Activated CD4-positive, alpha-beta T cell treated with anti-CD3 and anti-CD28 coated beads, Interleukin-2, Interleukin-4, amounts not matched to agents 100 ng/mL and 50 ng/mL, durations not matched to agents 16 hours and 8 hours (primary cell): ENCODE measurements at regions not wholly inside any gene's neighbourhood (a gene's known extent, or its start where the extent isn't known, plus 50 kb on each side); places are given as distances from the start of the nearest gene placed in this dataset.
A peak's percentile ranks its signal among the peaks of the same experiment; 100 is the strongest.
"Not testable (repeated sequence)": the region's sequence is repeated elsewhere in the genome, so short reads cannot be mapped to it uniquely, and the experiment has no call there.

Source experiments
- DNase-seq: peaks from one replicate; pipeline ENCODE4 v3.0.0-alpha.2; 2020; ENCODE audit warnings: low spot score

DNA sequence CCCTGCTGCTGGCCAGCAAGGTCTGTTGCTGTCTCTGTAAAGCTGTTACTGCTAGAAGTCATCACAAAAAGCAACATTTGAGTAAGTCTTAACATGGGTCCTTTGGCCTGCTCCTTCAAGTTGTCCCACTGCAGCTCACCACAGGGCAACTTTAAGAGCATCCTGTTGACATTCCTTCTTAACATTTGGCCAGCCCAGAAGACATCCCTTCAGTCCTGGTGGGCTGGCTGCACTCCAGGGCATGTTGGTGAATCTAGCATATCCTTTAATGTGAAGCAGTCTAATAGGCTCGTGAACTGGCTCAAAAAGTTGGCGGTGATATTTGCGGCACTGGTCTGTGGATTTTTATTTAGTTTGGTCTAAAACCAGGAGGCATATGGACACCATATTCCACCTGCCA is 92.2 kb upstream of the MAML3 start:
- DNase-seq, result no peak

DNA sequence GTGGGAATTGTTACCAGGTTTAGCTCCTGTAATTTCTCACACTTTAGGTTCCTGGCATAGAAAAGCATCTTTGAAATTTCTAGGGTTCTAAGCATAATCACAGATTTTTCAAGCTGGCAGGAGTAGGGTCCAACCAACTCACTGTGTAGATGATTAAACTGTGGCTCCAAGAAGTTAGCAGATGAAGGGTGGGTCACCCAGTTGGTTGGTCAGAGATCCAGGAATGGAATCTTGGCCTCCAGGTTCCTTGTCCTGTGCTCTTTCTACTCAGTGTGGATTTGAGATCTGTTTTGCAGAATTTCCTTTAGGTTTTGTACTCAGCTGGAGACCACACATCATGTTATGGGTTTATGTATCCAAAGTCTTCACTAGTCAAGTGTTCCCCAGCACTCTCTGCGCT is 90.3 kb upstream of the MAML3 start:
- DNase-seq, result no peak

DNA sequence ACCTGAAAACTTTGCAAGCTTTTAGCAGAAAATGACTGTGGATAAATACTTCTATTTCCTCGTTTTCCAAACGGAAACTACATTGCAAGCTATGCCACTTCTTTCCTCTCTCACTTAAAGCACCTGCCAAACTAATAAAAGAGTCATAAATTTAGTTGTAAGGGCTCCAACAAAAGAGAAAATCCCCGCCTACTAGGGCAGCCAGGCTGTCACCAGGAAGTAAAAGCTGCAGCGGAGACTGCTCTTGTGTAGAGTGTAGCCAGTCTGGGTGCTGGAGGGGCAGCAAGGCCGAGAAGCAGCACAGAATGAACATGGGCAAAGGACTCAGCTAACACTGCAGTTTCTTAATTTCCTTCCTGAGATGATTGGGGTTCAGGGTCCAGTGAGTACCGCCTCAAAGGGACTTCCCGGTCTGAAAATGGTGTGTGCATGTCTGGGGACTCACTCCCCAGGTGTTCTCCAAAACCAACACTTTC is 89.3 kb upstream of the MAML3 start:
- no peak for DNase-seq

DNA sequence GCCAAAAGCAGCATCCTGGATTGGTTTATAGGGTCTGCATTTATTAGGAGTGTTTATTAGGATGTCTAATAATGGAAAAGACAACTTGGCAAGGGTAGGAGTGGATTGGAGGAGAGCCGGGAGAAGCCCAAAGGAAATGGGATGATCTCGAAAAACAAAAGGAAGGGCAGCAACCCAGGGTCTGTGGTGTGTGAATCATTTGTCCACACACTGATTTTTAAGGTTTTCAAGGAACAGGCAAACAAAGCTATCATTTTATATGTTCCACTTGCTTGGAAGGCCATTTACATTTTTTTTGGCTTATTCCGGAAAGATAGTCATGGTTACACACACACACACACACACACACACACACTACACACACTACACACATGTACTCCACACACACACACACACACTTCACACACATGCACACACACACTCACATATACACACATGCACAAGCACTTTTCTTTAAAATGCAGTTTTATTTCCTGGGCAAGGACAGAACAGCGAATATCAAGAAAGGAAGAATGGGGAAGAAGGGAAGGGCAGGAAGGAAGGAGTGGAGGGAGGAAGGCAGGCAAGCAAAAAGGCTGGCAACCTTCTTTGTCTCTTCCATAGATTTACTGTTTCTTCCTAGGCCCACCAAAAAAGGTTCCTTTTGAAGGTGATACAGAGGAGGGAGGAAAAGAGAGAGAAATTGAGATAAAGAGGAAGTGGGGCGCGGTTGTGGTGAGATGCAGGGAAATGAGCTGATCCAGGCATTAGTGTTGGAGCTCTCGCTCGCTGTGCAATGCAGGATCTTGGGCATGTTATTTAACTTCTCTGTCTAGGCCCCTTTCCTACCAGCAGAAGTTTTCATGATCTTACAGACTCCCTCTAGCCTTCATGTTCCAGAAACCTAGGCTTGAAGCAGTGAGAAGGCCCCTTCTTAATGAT is 88.6 kb upstream of the MAML3 start:
- DNase-seq, result no peak

DNA sequence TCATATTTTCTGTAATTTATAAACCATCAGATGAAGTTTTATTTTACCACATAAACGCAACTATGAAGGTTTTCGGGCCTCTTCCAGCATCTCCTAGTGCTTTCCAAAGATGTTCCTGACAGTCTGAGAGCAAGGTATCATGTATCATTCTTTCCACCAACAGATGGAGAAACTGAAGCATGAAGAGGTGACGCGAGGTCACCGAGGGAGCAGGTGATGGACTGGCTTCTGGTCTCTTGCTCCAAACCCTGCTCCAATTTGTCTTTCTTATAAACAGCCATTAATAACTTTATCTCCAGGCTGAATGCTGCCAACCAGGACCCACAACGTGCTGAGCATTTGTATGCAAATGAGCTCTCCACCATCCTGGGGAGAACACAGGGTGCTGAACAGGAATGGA is 86.3 kb upstream of the MAML3 start:
- no peak for DNase-seq

DNA sequence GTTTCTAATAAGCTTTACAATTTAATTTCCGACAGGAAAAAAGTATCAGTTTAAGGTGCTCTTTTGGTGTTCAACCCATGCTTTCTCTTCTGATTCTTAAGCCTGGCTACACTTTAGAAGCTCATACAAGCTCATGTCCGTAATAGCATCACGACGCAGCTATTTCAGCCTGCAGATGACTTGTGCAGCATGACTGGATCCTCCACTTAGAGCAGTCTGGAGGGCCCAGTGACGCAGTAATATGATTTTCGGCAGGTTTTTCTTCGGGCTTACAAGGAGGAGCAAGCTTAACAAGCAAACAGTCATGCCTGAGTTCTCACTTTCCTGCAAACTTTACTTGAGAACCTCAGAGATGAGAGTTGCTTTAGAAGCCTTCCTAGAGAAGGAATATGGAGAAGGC is 85.3 kb upstream of the MAML3 start:
- no peak for DNase-seq

DNA sequence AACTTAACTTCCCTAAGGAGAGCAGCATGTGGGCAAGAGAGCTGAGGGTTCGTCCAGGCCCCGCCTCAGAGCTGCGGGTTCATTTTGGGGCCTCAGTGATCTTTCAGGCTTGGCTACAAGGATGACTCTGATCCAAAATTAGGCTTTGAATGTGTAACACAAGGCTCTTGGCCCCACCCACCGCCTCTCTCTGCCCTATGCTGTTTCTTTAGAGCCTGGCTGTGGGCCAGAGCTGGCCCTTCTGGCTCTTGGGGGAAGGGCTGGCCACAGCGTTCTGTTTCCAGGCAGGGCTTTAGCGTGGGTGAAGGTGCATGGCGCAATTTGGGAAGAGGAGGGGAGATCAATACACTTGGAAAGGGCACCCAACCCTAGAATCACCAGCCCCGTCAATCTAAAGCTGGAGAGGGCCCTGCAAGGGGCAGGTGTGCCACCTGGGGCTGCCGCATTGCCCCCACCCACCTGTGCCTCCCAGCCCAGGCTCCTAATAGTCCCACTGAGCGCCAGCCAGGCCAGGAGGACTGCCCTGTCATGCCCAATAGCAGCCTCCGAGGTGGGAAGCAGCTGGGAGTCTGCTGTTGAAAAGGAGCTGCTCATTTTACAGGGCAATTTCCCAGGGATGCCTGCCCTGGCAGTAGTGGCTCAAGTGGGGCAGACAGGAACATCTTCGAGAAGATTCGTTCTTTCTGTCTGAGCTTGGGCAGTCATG is 84.5 kb upstream of the MAML3 start:
- DNase-seq, result no peak

DNA sequence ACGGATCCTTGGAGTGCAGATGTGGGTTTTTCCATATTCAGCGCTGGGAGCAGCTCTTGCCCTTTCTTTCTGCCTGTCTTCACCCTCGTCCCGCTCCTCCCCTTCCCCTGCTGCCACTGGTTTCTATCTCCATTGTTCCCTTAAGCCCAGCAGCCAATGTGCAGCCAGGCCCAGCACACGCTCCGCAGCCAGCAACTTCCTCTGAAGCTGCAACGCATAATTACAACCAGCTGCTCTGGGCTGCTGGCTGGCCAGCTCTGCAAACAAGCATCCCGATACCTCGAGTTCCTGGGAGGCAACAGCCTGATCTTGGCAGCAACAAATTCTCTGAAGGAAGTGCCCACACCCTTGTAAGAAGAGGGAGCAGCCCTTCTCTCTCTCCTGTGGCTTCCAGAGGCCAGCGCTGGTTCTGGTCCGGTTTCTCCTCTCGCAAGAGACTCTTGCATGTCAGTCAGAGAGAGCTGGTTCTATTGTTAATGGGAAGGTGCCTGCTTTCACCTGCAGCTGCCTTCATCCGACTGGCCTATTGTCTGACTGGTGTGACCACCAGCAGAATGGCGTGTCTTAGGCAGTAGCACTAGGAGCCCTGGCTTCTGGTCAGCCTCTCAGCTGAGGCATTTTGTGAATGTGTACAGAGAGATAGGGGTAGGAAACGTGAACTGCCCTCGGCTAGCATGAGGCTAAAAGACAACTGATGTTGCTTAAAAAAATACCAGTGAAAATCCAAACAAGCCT is 83.8 kb upstream of the MAML3 start:
- DNase-seq, result no peak

DNA sequence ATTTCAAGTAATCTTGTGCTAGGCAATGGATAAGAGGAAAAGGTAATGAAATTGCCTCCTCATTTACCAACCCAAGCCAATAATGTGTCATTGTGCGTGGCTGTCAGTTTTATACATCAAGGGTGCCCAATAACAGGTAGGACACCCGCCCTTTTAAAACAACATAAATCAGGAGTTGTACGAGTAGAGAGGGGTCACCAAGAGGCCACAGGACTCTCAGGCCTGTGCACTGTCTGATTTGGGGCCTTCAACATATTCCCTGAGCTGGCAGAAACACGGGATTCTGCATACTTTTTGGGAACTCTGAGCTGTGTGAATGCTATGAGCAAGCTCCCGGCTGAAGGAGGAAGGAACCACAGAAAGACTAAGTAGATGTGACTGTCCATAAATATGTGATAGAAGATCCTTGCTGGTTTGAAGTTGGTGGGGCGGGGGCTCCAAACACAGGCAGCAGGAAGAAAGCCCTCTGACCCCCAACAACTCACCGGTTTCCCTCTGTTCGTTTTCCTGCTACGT is 82.7 kb upstream of the MAML3 start:
- DNase-seq, result no peak

DNA sequence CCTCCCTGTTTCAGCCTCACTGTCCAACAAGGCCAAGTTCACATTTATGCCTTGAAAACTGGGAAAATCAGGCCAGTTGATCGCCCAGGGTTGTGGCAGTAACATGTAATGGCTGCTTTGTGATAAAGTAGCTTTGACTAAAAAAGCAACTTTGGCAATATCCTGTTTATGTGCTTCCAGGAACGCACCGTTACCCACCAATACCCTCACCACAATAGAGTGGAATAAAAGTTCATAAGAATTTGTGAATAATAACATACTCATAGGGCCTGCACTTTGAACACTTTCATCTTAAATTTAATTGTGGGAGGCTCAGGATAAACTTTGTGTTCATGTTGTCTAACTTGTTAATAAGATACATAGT is 80.7 kb upstream of the MAML3 start:
- DNase-seq, result peak; percentile 48

DNA sequence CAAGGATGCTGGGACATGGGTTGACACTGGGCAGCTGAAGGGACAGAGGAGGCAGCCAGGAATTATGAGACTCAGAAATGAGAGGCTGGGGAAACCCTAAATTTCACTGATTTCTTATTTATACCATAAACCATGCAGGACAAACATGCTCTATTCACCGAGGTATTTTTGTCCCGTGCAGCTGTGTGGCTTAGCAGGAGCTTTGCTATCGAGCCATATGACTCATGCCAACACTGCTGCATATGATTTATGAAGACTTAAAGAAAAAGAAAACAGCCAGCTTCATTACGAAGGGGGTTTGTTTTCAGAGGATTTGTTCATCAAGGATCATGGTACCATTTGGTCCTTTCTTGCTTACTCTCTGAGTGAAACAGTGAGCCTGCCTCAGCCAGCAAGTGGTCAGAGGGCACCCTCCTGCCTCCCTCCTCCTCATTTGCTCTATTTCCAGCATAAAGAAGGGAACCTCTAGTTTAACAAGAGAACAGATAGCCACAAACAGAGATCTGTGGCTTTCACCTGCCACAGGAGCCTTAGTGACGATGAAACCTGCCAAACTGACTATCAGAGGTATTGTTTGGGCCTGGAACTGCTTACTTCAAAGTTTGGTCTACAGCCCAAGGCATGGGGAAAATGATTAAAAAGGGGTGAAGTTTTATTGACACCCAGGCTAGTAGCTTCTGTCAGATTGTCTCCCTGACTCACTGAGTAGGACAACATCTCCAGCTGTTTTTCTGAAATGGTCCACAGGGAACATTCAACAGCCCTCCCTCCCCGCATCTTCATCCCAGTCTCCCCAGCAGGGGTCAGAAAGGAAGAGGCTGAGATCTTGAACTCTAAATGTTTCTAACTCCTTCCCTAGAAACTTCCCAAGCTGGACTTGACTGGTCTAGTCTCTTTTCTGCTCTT is 80.1 kb upstream of the MAML3 start:
- DNase-seq, result peak; percentile 10

DNA sequence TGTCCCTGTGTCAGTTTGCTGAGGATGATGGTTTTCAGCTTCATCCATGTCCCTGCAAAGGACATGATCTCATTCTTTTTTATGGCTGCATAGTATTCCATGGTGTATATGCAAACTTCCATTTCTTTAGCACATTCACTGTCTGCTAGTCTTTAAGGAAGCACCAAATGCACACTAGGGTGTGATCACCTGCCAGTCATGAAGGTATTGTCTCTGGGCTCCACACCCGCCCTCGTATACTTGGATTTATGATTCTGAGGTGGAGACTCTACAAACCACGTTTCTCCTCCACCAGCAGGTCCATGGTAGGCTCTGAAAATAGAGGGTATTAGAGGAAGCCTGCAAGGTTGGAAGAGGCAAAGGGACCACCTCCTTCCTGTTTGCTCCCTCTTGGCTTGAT is 75.9 kb upstream of the MAML3 start:
- DNase-seq, result no peak

DNA sequence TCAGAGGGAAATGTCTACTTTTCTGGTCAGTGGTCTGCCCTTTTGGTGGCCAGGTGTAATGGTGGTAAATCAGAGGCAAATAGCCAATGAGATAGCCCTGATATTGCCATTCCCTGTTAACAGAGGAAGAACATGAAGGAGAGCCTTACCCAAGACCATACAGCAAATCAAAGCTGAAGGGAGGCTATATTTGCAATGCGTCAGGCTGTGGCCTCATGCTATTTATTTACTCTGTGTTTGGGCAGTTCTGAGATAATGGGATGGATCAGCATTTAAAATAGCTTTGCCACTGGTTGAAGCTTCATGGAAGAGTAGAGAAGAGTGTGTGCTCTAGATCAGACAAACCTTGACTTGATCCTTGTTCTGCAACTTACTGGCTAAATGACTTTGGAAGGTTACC is 73.3 kb upstream of the MAML3 start:
- no peak for DNase-seq

DNA sequence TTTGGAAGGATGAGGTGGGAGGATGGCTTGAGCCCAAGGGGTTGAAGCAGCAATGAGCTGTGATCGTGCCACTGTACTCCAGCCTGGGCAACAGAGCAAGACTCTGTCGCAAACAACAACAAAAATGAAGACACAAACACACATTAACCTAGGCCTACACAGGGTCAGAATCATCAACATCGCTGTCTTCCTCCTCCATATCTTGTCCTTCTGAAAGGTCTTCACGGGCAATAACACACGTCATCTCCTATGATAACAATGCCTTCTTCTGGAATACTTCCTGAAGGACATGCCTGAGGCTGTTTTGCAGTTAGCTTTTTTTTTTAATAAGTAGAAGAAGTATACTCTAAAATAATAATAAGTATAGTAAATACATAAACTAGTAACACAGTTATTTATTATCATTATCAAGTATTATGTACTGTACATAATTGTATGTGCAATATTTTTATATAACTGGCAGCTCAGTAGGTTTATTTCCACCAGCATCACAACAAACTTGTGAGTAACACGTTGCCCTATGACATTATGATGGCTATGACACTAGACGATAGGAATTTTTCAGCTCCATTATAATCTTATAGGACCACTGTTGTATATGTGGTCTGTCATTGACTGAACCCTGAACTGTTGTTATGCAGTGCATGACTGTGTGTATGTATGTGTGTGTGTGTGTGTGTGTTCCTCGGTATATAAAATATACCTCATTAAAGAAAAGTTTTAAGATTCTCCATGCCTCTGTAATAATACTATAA is 69.2 kb upstream of the MAML3 start:
- DNase-seq, result no peak

DNA sequence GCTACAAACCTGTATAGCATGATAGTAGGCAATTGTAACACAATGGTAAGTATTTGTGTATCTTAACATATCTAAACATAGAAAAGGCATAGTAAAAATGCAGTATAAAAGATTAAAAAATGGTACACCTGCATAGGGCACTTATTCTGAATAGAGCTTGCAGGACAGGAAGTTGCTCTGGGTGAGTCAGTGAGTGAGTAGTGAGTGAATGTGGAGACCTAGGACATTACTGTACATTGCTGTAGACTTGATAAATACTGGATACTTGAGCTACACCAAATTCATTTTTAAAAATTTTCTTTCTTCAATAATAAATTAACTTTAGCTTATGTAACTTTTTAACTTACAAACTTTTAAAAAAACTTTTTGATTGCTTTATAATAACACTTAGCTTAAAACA is 68.2 kb upstream of the MAML3 start:
- no peak for DNase-seq

DNA sequence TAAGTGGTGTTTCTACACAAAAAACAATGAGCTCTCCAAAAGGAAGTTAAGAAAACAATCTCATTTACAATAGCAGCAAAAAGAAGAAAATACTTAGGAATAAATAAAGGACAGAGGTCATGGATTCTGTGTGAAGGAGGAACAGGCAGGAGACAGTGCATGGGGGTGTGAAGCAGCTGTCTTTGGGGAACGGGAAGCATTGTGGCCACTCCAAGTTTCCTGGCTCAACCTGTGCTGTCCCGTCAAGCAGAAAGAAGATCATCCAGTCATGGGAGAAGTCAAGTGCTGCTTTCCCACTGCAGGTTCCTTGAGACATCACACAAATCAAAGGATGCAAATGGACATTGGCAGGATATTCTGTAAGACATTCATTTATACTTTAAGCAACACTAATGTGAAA is 66.1 kb upstream of the MAML3 start:
- no peak for DNase-seq

DNA sequence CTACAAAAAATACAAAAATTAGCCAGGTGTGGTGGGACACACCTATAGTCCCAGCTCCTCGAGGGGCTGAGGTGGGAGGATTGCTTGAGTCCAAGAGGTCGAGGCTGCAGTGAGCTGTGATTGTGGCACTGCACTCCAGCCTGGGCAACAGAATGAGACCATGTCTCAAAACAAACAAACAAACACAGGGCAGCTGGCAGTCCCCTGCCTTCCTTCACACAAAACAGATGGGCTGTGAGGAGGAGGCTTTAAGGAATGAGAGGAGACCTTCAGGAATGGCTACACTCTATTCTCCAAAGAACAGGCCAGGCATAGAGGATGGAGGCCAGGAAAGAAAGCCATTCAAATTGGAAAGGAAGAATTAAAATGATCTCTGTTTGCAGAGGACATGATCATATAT is 65.6 kb upstream of the MAML3 start:
- no peak for DNase-seq

DNA sequence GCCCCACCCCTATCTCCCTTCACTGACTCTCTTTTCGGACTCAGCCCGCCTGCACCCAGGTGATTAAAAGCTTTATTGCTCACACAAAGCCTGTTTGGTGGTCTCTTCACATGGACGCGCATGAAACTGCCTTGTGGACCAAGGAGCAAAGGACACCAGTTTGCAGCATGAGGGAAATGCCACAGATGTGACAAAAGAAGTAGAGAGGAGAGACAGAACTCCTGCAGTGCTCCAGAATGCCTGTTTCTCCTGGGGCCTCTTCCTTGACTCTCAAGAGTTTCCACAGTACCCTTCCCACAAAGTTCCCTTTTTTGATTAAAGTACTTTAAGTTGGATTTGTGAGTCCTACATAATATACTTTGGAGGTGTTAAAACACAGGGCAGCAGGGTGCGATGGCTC is 65.1 kb upstream of the MAML3 start:
- not testable (repeated sequence) for DNase-seq

DNA sequence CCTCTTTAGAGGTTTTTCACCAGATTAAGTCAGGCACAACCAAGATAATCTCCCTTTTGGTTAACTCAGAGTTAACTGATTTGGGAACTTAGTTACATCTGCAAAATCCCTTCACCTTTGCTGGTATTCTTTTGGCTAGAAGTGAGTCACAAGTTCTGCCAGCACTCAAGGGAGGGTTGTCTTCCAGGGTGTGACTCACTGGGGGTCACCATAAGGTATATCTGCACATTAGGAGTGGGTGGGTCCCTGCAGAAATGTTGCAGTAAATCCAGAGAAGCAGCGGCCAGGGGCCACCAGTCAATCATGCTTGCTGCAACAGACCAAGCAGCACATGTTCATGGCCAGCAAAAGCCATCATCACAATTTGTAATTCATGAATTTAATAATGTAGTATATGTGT is 59.8 kb upstream of the MAML3 start:
- no peak for DNase-seq

DNA sequence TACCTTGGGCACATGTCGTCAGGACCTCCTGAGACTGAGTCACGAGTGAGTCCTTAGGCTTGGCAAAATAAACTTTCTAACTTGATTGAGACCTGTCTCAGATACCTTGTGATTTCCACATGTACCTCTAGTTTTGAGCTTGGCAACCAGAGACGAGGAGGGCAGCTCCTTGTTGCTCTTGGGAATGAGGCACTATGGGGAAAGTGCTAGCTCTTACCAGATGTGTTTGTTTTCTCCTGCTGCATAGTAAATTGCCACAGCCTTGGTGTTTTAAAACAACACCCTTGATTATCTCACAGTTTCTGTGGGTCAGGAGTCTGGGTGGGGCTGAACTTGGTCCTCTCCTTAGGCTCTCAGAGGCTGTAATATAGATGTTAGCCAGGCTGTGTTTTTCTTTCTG is 59.1 kb upstream of the MAML3 start:
- DNase-seq, result no peak

DNA sequence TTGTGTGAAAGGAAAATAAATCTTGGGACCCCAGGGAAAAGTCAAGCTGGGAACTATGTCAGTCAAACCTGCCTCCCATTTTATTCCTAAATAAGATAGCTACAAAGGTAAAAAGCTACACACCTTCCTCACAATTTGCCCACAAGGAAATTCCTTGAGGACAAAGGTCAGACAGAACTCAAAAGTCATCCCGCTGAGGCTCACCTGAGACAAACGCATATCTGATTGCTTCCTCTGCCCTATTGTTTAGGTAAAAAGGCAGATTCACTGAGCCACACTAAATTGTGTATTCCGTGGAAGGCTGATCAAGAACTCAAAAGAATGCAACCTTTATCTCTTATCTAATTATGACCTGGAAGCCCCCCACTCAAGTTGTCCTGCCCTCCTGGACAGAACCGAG is 58.7 kb upstream of the MAML3 start:
- DNase-seq, result no peak
